ENCODE measurements at regions not wholly inside any gene's neighbourhood (a gene's known extent, or its start where the extent isn't known, plus 50 kb on each side); places are given as distances from the start of the nearest gene placed in this dataset.

- DNase-seq (ENCODE audit: low spot score): no peak
Measured at GRCh38 chr10:111131168-111131799, 54.5 kb downstream of the ADRA2A start.

DNA sequence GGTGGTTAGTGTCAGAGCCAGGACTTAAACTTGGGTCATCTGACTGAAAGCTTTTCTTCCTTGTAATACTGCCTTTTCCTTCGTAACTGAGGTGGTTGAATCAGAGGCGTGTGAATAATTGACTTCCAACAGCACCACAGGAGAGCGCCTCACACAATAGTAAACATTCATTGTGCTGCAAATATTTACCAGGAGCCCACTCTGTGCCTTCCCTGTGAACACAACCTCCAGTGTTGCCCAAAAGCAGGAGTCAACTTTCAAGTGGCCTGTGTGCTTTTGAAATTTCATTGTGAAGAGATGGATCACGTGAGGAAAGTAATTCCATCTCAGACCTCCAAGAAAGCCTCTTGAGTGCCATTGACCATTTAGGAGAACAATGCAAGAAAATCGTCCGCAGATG lies 60.2 kb downstream of the ADRA2A start:
- no peak for DNase-seq (ENCODE audit: low spot score)

GRCh38 chr10:111137587-111137986 lies 60.8 kb downstream of the ADRA2A start:
- no peak for DNase-seq (ENCODE audit: low spot score)

DNA sequence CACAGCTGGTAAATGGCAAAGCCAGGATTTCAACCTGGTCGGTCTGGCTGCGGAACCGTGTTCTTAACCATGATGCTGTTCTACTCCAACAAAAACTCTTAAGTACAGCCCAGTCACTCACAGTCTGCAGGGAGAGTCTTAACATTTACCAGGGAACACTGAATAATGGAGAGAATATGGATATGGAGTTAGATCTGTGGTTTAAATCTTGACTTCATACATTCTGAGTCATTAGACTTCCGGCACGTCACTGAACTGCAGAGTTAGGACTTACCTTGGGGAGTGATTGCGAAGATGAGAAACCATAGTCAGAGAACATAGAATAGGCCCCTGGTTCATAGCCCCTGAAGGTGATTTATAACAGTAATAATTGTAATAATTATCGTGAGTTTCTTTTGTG lies 61.7 kb downstream of the ADRA2A start:
- no peak for DNase-seq (ENCODE audit: low spot score)

DNA sequence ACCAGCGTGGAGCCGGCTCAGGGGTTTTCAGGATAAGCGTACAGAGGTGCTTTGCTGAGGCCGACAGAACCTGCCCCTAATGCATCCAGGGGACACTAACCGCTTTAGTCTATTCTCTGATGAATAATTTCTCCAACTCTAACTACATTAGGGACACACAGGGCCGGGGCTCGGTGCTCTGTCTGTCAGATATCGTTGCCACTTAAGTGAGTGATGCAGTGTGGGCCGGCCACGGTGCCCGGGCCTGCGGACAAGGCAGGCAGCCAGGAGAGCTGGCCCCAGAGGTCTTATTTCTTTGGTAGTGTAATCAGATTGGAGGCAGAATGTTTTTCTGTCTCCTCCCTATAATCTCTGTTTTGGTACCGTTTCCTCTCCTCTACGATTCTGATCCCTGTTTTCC lies 62.7 kb downstream of the ADRA2A start:
- DNase-seq (ENCODE audit: low spot score): no peak

- DNase-seq (ENCODE audit: low spot score): peak; percentile 22
Measured at GRCh38 chr10:111142092-111142768, 65.4 kb downstream of the ADRA2A start.

DNA sequence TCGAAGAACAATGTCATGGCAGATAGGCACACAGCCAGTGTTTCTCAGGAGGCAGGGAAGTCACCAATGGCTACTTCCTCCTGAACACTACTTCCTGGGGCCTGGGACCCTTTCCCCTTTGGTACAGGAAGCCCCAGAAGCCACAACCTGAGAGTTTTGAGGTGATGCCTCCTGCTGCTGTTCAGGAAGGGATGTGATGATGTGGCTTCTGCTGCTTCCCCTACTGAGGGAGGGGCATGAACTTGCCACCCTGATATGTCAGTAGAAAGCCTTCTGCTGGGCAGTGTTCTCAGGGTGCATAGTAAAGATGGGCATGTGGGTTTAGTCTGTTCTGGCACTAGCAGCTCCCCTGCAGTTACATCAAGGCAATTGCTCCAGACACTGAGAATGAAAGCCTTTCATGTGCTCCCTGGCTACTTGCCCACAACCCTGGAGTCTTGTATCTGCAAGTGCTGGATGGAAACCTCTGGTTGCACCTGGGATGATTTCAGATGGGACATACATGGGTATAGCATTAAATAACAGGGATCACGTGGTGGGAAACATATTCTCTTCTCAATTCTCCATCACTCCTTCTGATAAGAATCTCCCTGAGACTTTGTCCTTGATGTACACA lies 69.3 kb downstream of the ADRA2A start:
- DNase-seq (ENCODE audit: low spot score): no peak

- no peak for DNase-seq (ENCODE audit: low spot score)
Measured at GRCh38 chr10:111148025-111148424, 71.2 kb downstream of the ADRA2A start.

DNA sequence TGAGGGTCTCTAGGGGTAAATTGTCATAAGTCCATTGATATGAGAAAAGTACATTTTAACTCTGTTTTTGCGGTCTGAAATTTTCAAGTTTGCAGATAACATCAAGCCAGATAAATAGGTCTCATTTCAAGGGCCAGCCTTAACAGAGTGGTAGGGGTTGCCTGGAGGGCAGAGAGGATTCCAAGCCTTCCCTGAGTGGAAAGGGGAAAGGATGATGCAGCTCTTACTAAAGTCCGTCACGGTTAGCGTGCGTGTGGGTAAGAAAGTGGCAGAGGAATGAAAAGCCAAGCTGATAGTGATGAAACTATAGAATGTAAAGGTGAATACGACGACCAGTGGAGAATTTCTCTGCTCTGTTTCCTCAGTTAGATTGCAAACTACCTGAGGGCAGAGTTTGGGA lies 71.6 kb downstream of the ADRA2A start:
- no peak for DNase-seq (ENCODE audit: low spot score)

- DNase-seq (ENCODE audit: low spot score): no peak
Measured at GRCh38 chr10:111150691-111151090, 73.9 kb downstream of the ADRA2A start.

- no peak for DNase-seq (ENCODE audit: low spot score)
Measured at GRCh38 chr10:111151595-111152307, 74.9 kb downstream of the ADRA2A start.

DNA sequence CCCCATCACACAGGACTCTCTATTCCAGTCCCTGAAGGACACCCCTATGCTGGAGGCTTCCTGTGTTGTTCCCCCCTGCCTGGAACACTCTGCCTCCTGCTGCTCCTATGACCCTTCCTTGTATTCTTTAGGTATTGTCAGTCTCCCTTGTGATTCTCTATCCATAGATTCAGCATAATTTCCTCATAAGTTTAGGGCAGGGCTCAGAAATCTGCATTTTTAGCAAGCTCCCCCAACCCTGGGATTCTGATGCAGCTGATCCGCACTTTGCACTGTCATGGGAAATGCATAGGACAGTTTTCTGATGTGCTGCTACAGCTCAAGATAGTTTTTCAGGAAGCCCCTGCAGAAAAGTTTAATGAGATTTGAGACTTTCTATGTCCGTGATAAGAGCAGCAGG lies 79.9 kb downstream of the ADRA2A start:
- no peak for DNase-seq (ENCODE audit: low spot score)

GRCh38 chr10:111158595-111158994 lies 81.8 kb downstream of the ADRA2A start:
- DNase-seq (ENCODE audit: low spot score): no peak

GRCh38 chr10:111161109-111161874 lies 84.5 kb downstream of the ADRA2A start:
- no peak for DNase-seq (ENCODE audit: low spot score)

- DNase-seq (ENCODE audit: low spot score): no peak
Measured at GRCh38 chr10:111171183-111171582, 94.4 kb downstream of the ADRA2A start.

DNA sequence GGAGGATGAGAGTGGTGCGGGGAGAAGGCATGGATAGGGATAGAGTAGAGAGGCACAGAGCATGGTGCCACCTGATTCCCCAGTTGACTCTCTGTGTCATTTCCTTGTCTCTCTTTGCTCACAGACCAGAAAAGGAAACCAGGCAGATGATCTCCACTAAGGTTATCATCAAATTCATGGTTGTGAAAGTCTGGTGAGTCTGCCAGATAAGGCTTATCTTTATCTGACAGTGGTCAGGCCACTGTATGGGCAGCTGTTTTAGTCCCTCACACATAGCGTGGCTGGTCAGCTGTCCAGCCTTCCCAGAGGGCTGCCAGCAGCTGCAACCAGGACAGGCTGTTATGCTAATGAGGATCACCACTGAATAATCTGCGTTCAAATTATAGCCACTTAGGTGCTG lies 99.0 kb downstream of the ADRA2A start:
- DNase-seq (ENCODE audit: low spot score): no peak

DNA sequence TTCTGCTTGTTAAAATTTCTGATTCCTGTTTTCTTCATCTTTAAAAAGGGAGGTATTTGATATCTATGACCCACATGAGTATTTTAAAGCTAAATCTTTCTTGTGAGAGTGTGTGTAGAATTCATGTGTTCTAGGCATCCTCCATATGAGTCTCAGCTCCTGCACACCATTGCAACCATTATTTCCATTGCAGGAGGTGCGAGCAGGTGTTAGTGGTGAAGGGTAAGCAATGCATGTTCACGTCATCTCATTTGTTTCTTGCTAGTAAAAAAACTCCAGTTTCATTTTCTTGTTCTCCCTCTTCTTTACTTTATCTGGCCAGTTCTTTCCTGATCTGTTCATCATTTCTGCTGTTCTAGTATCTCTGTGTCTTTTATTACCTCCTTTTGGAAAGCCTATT lies 100.5 kb downstream of the ADRA2A start:
- DNase-seq (ENCODE audit: low spot score): no peak

DNA sequence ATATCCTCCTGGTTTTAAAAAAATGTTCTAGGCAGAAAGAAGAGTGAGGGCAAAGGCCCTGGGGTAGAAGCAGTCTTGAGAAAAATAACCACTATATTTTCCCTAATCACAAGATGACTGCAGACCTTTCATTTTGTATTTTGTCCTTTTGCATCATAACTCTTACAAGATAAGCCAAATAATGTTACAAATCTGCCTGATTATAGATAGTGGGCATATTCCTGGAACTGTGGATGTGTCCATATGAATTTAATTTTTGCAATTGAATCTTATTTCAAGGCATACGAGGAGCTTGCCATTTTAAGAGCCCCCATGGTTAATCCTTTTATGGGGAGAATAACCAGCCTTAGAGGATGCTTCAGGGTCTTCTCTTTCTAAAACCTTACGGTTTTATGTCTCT lies 102.7 kb downstream of the ADRA2A start:
- DNase-seq (ENCODE audit: low spot score): no peak

DNA sequence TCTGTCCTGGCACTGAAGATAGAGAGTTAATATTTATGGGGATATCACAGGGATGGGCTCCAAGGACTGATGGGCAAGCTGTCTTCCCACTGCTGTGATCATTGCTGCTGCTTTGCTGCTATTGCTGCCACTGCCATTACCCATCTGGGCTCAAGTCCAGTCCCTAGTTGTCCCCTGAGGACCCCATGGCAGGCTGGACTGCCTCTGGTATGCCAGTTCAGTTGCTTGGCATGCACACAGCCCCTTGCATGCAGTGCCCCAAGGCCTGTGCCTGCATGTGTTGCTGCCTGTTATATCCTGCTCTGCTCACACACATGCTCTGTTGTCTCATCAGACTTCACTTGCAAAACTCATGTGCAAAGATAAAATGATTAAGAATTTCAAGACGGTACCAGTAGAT lies 109.5 kb downstream of the ADRA2A start:
- DNase-seq (ENCODE audit: low spot score): no peak

GRCh38 chr10:111187096-111187495 lies 110.3 kb downstream of the ADRA2A start:
- DNase-seq (ENCODE audit: low spot score): no peak

DNA sequence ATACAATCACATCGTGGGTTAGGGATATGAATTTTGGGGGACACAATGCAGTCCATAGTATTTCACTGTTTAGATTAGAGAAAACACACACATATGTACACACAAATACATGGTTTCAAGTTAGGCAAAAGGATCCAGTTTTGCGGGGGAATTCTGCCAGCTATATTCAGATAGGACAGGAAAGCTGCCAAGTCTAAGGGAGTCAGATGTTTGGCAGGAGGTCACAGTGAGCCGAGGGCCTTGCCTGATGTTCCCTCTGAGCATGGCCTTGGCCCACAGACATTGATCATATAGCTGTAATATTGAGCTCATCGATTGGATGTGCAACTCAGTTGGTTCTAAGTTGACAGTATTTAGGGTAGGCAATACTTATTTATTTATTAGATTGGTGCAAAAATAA lies 122.8 kb downstream of the ADRA2A start:
- DNase-seq (ENCODE audit: low spot score): no peak

DNA sequence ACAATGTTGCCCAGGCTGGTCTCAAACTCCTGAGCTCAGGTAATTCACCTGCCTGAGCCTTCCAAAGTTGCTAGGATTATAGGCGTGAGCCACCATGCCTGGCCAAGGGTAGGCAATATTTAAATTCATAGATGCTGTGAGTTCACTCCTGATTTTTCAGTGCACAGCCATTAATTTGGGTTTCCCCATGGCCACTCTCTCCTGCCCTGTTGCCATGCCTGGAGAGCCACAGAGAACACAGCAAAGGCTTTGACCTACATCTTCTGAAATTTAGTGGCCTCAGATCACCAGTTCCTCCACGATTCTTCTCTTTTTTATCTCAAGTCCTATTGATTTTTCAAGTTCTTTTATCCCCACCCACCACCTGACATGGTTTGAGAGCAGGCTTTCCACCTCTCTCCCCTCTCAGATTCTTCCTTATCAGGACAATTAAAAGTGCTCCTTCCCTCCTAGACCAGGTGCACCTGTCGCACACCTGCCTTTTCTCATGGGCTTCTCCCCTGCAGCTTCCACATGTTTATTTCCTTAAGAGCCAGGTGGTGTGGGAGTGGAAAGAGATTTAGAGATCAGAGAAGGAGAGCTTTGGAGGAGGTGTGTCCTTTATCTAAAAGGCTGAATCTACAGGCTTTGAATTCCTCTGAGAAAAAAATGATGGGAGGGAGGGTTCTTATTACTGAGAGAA lies 123.8 kb downstream of the ADRA2A start:
- DNase-seq (ENCODE audit: low spot score): no peak

All from NAMALWA (cell line).